ENCODE measurements at regions not wholly inside any gene's neighbourhood (a gene's known extent, or its start where the extent isn't known, plus 50 kb on each side); places are given as distances from the start of the nearest gene placed in this dataset.
"Not testable (repeated sequence)": the region's sequence is repeated elsewhere in the genome, so short reads cannot be mapped to it uniquely, and the experiment has no call there.

- TF ChIP-seq, protein P1, sequence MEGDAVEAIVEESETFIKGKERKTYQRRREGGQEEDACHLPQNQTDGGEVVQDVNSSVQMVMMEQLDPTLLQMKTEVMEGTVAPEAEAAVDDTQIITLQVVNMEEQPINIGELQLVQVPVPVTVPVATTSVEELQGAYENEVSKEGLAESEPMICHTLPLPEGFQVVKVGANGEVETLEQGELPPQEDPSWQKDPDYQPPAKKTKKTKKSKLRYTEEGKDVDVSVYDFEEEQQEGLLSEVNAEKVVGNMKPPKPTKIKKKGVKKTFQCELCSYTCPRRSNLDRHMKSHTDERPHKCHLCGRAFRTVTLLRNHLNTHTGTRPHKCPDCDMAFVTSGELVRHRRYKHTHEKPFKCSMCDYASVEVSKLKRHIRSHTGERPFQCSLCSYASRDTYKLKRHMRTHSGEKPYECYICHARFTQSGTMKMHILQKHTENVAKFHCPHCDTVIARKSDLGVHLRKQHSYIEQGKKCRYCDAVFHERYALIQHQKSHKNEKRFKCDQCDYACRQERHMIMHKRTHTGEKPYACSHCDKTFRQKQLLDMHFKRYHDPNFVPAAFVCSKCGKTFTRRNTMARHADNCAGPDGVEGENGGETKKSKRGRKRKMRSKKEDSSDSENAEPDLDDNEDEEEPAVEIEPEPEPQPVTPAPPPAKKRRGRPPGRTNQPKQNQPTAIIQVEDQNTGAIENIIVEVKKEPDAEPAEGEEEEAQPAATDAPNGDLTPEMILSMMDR (IDR thresholded peaks at IDR 0.05; ENCODE audit: low read depth, low read length), result no peak
- in situ Hi-C loops (cut with HindIII; ENCODE audit: low sequenced_read_pairs), result no loop called here
- no peak for DNase-seq (ENCODE audit: low read depth, low spot score)
- no peak overlapping the region for H3K4me3 ChIP-seq (ENCODE audit: low read depth, low read length)
Observed at GRCh38 chr2:209125291-209125690, 298.6 kb upstream of the MAP2 start.

- TF ChIP-seq, protein P1 (IDR thresholded peaks at IDR 0.05; ENCODE audit: low read depth, low read length), result no peak
- H3K4me3 ChIP-seq (ENCODE audit: low read depth, low read length), result no peak overlapping the region
- in situ Hi-C loops (cut with HindIII; ENCODE audit: low sequenced_read_pairs), result no loop called here
- no peak for DNase-seq (ENCODE audit: low read depth, low spot score)
Observed at GRCh38 chr2:209138079-209138478, 285.8 kb upstream of the MAP2 start.

- in situ Hi-C loops (cut with HindIII; ENCODE audit: low sequenced_read_pairs), result no loop called here
- no peak for DNase-seq (ENCODE audit: low read depth, low spot score)
- no peak overlapping the region for H3K4me3 ChIP-seq (ENCODE audit: low read depth, low read length)
- TF ChIP-seq, protein P1 (IDR thresholded peaks at IDR 0.05; ENCODE audit: low read depth, low read length), result no peak
Observed at GRCh38 chr2:209141142-209141541, 282.7 kb upstream of the MAP2 start.

DNA sequence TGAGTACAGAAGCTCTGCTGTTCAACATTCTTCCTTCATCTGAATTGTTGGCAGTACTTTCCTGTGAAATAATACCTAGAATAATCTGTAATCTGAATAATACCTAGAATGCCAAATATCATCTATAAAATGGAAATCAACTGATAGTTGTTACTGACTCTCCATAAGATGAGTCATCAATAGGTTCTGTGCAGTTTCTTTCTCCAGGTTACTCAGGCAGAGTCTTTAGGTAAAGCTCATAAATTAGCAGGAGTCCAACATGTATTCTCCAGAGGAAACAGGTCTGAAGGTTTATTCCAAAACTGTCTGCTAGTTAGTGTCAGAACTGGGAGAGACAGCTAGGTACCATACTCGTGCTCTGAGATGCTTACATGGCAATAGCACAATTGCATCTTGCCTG is 282.0 kb upstream of the MAP2 start:
- no peak for DNase-seq (ENCODE audit: low read depth, low spot score)
- in situ Hi-C loops (cut with HindIII; ENCODE audit: low sequenced_read_pairs), result no loop called here
- TF ChIP-seq, protein P1 (IDR thresholded peaks at IDR 0.05; ENCODE audit: low read depth, low read length), result no peak
- no peak overlapping the region for H3K4me3 ChIP-seq (ENCODE audit: low read depth, low read length)

GRCh38 chr2:209145220-209145691 is 278.6 kb upstream of the MAP2 start:
- H3K4me3 ChIP-seq (ENCODE audit: low read depth, low read length); DNase-seq (ENCODE audit: low read depth, low spot score); in situ Hi-C loops (cut with HindIII; ENCODE audit: low sequenced_read_pairs): not testable (repeated sequence)

- no peak for DNase-seq (ENCODE audit: low read depth, low spot score)
- in situ Hi-C loops (cut with HindIII; ENCODE audit: low sequenced_read_pairs), result no loop called here
- no peak overlapping the region for H3K4me3 ChIP-seq (ENCODE audit: low read depth, low read length)
- TF ChIP-seq, protein P1 (IDR thresholded peaks at IDR 0.05; ENCODE audit: low read depth, low read length), result no peak
Observed at GRCh38 chr2:209145941-209146681, 277.7 kb upstream of the MAP2 start.

DNA sequence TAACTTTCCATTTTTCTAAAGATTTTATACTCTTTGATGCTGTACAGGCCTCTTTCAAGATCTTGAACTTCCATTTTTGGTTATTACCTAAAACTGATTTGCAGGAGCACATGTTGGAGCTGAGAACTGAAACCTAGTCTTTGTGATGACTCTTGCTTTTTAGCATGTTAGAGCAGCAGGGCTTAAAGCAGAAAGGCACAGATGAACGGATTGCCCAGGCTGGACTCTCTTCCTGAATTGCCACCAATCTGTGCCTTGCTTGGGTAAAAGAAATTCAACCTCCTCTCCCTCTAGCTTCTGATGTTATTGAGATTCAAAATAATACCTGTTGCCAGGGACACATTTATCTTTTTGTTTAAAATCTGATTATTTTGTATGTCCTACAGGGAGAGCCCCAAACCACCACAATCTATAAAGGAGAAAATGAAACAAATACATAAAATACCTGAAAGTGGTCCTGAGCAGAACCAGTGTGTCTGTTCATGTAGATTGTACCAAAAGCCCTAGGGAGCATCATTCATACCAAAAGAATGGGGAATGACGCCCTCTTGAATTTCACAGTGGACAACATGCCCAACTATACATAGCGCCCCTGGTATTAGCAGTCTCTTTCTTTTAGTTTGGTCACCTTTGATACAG is 277.0 kb upstream of the MAP2 start:
- no peak for DNase-seq (ENCODE audit: low read depth, low spot score)
- TF ChIP-seq, protein P1 (IDR thresholded peaks at IDR 0.05; ENCODE audit: low read depth, low read length), result no peak
- in situ Hi-C loops (cut with HindIII; ENCODE audit: low sequenced_read_pairs), result no loop called here
- H3K4me3 ChIP-seq (ENCODE audit: low read depth, low read length), result no peak overlapping the region

Data from astrocyte of the spinal cord (primary cell).